ENCODE measurements at regions not wholly inside any gene's neighbourhood (a gene's known extent, or its start where the extent isn't known, plus 50 kb on each side); places are given as distances from the start of the nearest gene placed in this dataset.
A peak's percentile ranks its signal among the peaks of the same experiment; 100 is the strongest.
"Not testable (repeated sequence)": the region's sequence is repeated elsewhere in the genome, so short reads cannot be mapped to it uniquely, and the experiment has no call there.

GRCh38 chr17:77038884-77039555, 101.7 kb upstream of the SEC14L1 start:
- DNase-seq: no peak

- peak; percentile 72 to 90 for DNase-seq
Measured at GRCh38 chr17:77042476-77043231, 98.1 kb upstream of the SEC14L1 start.

- no peak for DNase-seq
Measured at GRCh38 chr17:77045441-77046041, 95.2 kb upstream of the SEC14L1 start.

GRCh38 chr17:77049440-77049839, 91.3 kb upstream of the SEC14L1 start:
- peak; percentile 13 to 39 for DNase-seq

GRCh38 chr17:77050901-77051300, 89.9 kb upstream of the SEC14L1 start:
- not testable (repeated sequence) for DNase-seq

- DNase-seq: peak; percentile 68 to 72
Measured at GRCh38 chr17:77054936-77055335, 85.8 kb upstream of the SEC14L1 start.

- DNase-seq: no peak
Measured at GRCh38 chr17:77055453-77055852, 85.3 kb upstream of the SEC14L1 start.

GRCh38 chr17:77058016-77058415, 82.8 kb upstream of the SEC14L1 start:
- DNase-seq: no peak

- no peak for DNase-seq
Measured at GRCh38 chr17:77061669-77062068, 79.1 kb upstream of the SEC14L1 start.

- no peak for DNase-seq
Measured at GRCh38 chr17:77064598-77064997, 76.2 kb upstream of the SEC14L1 start.

- DNase-seq: no peak
Measured at GRCh38 chr17:77066165-77066564, 74.6 kb upstream of the SEC14L1 start.

GRCh38 chr17:77066726-77067409, 73.9 kb upstream of the SEC14L1 start:
- DNase-seq: peak; percentile 70 to 82

- DNase-seq: no peak
Measured at GRCh38 chr17:77068915-77069314, 71.9 kb upstream of the SEC14L1 start.

GRCh38 chr17:77070888-77071279, 69.9 kb upstream of the SEC14L1 start:
- no peak for DNase-seq

- DNase-seq: no peak
Measured at GRCh38 chr17:77071925-77072490, 68.8 kb upstream of the SEC14L1 start.

- peak in 1 of 2 experiments; percentile 11 for DNase-seq
Measured at GRCh38 chr17:77072670-77073069, 68.1 kb upstream of the SEC14L1 start.

GRCh38 chr17:77074681-77075080, 66.1 kb upstream of the SEC14L1 start:
- no peak for DNase-seq

- peak; percentile 84 to 95 for DNase-seq
Measured at GRCh38 chr17:77076124-77076830, 64.5 kb upstream of the SEC14L1 start.

- peak; percentile 75 to 95 for DNase-seq
Measured at GRCh38 chr17:77083531-77083930, 57.2 kb upstream of the SEC14L1 start.

- DNase-seq: peak; percentile 86 to 94
Measured at GRCh38 chr17:77085926-77086432, 54.8 kb upstream of the SEC14L1 start.

GRCh38 chr17:77086433-77087010, 54.2 kb upstream of the SEC14L1 start:
- peak; percentile 82 to 91 for DNase-seq
